Body of pancreas (tissue), 4 donors: ENCODE measurements at regions not wholly inside any gene's neighbourhood (a gene's known extent, or its start where the extent isn't known, plus 50 kb on each side); places are given as distances from the start of the nearest gene placed in this dataset.

Experiments used
- ATAC-seq: fragments of 150-250 bp; one replicate; pipeline ENCODE4 v1.9.1; 2016
- DNase-seq, 4 donors: peaks; one replicate each; pipeline ENCODE4 v3.0.0-alpha.2; 2019
- H3K27ac ChIP-seq, 4 donors: fragments of 200-600 bp; sonication (generic); 1 replicate in 3 of 4; 2 replicates in 1 of 4; pipeline versions ENCODE4 v1.5.1 to v1.6.1; 2016 to 2019; ENCODE audit warnings: mild to moderate bottlenecking in 1 of 4, mixed read lengths in 1 of 4, moderate library complexity in 1 of 4
- H3K27me3 ChIP-seq, 2 donors: fragments of 200-600 bp; sonication (generic); one replicate each; pipeline ENCODE4 v1.6.0; 2016; ENCODE audit warnings: mild to moderate bottlenecking in 1 of 2
- H3K36me3 ChIP-seq, 2 donors: fragments of 200-600 bp; sonication (generic); replicated peaks in 1 of 2; 2 replicates each; pipeline ENCODE4 v1.5.1; 2016; ENCODE audit warnings: low read depth in 2 of 2; ENCODE audit not compliant: insufficient read depth in 1 of 2
- H3K4me1 ChIP-seq: fragments of 200-600 bp; sonication (generic); one replicate; pipeline ENCODE4 v1.6.0; 2016
- H3K4me3 ChIP-seq, 2 donors: fragments of 200-600 bp; sonication (generic); 1 replicate in 1 of 2; 2 replicates in 1 of 2; pipeline ENCODE4 v1.5.1; 2016 to 2019
- H3K9me3 ChIP-seq, 3 donors: fragments of 200-600 bp; sonication (generic); 1 replicate in 2 of 3; 2 replicates in 1 of 3; pipeline ENCODE4 v1.5.1; 2016
- POLR2A ChIP-seq, 3 donors: fragments of 450-650 bp; IDR thresholded peaks; one replicate each; pipeline ENCODE4 v1.6.1; 2016; ENCODE audit warnings: antibody characterized with exemption in 3 of 3, mild to moderate bottlenecking in 2 of 3
- WGBS, 2 donors: methylation state at CpG; one replicate each; pipeline ENCODE4 v1.1.5; 2017; 5-methylcytosine and 5-hydroxymethylcytosine counted together
- intact Hi-C: fragments of 100-400 bp; cut with DNase I; formaldehyde crosslinking; loops from one replicate; pipeline ENCODE4 v1.15.1; 2023
- TF ChIP-seq, protein P1 (sequence below), 7 experiments: fragments of 450-650 bp in 4 of 7; fragments of 200-600 bp in 3 of 7; sonication (generic) in 3 of 7; IDR thresholded peaks; one replicate each; pipeline ENCODE4 v1.5.1; 2016 to 2019; ENCODE audit warnings: antibody characterized with exemption in 7 of 7

- Histone ChIP-seq H3K36me3 (no peaks in the 10 kb centered on the region), H3K27me3 (no peaks in the 10 kb centered on the region), H3K4me3 (no peak overlapping the region), H3K9me3 (no peaks in the 10 kb centered on the region), H3K27ac (no peak overlapping the region), H3K4me1 (no peaks in the 10 kb centered on the region)
- no peak for ATAC-seq
- no peak for TF ChIP-seq POLR2A (IDR thresholded peaks at IDR 0.05)
- TF ChIP-seq, protein P1, sequence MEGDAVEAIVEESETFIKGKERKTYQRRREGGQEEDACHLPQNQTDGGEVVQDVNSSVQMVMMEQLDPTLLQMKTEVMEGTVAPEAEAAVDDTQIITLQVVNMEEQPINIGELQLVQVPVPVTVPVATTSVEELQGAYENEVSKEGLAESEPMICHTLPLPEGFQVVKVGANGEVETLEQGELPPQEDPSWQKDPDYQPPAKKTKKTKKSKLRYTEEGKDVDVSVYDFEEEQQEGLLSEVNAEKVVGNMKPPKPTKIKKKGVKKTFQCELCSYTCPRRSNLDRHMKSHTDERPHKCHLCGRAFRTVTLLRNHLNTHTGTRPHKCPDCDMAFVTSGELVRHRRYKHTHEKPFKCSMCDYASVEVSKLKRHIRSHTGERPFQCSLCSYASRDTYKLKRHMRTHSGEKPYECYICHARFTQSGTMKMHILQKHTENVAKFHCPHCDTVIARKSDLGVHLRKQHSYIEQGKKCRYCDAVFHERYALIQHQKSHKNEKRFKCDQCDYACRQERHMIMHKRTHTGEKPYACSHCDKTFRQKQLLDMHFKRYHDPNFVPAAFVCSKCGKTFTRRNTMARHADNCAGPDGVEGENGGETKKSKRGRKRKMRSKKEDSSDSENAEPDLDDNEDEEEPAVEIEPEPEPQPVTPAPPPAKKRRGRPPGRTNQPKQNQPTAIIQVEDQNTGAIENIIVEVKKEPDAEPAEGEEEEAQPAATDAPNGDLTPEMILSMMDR (IDR thresholded peaks at IDR 0.05), result no peak
- intact Hi-C loops, result no loop called here
- DNase-seq, result no peak
- 42 to 62% methylated on average over 9 of the region's 9 CpGs for WGBS, 2 donors
These were observed 110.7 kb upstream of the CTSC start for GRCh38 chr11:88448131-88448670.

DNA sequence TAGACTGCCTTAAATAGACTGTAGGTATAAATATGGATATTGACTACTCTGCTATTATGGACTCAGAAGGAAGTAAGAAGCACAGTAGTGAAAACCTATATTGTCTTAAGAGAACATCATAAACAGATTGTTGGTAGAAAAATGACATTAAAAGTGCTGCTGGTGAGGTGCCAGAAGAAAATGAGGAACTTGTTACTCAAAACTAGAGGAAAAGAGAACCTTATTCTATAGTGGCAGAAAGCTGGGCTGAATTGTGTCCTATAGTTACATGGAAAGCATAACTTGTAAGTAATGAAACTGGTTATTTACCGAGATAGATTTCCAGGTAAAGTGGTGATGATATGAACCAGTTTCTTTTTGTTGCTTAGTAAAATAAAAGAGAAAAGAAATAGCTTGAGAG lies 109.7 kb upstream of the CTSC start:
- Histone ChIP-seq H3K27me3 (no peaks in the 10 kb centered on the region), H3K4me1 (no peaks in the 10 kb centered on the region), H3K9me3 (no peaks in the 10 kb centered on the region), H3K36me3 (no peaks in the 10 kb centered on the region), H3K27ac (no peak overlapping the region), H3K4me3 (no peak overlapping the region)
- intact Hi-C loops, result no loop called here
- TF ChIP-seq, protein P1 (IDR thresholded peaks at IDR 0.05), result no peak
- no peak for TF ChIP-seq POLR2A (IDR thresholded peaks at IDR 0.05)
- DNase-seq (no peak), ATAC-seq (no peak)
- 50 to 68% methylated on average over 1 of the region's 1 CpG for WGBS, 2 donors

DNA sequence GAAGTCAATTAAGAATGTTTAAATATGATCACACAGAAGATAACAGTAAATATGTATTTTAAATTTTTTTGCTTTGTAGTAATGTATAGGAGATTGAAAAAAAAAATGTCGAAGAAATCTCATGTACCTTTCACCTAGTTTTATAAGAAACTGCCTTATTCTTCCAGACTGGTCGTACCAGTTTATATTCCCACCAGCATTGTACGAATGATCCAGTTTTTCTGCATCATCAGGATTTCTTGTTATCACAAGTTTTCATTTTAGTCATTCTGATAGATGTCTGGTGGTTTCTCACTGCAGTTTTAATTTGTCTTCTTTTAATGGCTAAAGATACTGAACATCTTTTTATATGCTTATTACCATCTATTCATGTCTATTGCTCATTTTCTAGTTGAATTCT lies 101.8 kb upstream of the CTSC start:
- intact Hi-C loops, result no loop called here
- Histone ChIP-seq H3K4me1 (no peaks in the 10 kb centered on the region), H3K36me3 (no peaks in the 10 kb centered on the region), H3K4me3 (no peak overlapping the region), H3K27ac (no peak overlapping the region), H3K27me3 (no peaks in the 10 kb centered on the region), H3K9me3 (no peaks in the 10 kb centered on the region)
- ATAC-seq (no peak), DNase-seq (no peak)
- TF ChIP-seq, protein P1 (IDR thresholded peaks at IDR 0.05), result no peak
- no peak for TF ChIP-seq POLR2A (IDR thresholded peaks at IDR 0.05)
- 45 to 52% methylated on average over 3 of the region's 3 CpGs for WGBS, 2 donors

DNA sequence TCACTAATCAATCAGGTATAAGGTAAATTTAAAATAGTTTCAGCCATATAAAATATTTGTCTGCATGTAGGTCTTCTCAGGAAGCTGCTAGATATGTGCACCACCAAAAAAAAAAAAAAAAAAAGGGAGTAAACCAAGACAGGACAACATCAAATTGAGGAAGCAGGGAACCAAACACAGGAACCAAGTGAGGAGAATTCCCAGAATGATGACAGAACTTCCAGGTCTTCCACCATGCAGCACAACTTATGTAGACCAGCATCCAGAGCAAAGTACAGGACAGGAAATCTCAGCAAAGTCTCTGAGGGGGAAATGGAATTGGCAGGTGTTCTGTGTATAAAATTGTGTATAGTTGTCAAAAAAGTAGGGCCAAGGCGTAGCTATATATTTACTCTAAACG lies 101.2 kb upstream of the CTSC start:
- Histone ChIP-seq H3K27ac (no peak overlapping the region), H3K9me3 (no peaks in the 10 kb centered on the region), H3K36me3 (no peaks in the 10 kb centered on the region), H3K27me3 (no peaks in the 10 kb centered on the region), H3K4me1 (no peaks in the 10 kb centered on the region), H3K4me3 (no peak overlapping the region)
- no peak for DNase-seq
- whole genome bisulfite sequencing, 2 donors, result 45 to 55% methylated on average over 2 of the region's 2 CpGs
- ATAC-seq, result no peak
- intact Hi-C loops, result no loop called here
- TF ChIP-seq POLR2A (IDR thresholded peaks at IDR 0.05), result no peak

DNA sequence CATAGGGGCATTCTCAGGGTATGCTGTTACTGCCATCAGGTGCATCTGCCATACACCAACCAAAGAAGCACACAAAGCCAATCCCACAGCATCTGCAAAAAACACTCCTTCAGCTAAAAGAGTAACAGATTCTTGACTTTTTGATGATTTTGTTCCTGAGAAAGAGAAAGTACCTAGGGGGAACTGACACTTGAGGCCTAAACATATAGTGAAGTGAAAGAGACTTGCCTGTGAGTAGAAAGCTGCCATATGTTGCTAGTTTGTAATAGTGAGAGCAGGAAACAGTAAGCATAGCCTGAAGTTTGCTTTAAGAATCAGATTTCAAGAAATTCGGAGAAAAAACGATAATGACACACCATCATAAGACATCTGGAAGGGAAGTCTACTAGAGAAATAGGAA lies 97.9 kb upstream of the CTSC start:
- DNase-seq (no peak), ATAC-seq (no peak)
- no peaks in the 10 kb centered on the region for H3K36me3 ChIP-seq
- H3K4me3 ChIP-seq, result no peak overlapping the region
- TF ChIP-seq, protein P1 (IDR thresholded peaks at IDR 0.05), result no peak
- TF ChIP-seq POLR2A (IDR thresholded peaks at IDR 0.05), result no peak
- H3K9me3 ChIP-seq, result no peaks in the 10 kb centered on the region
- 74 to 82% methylated on average over 2 of the region's 2 CpGs for WGBS, 2 donors
- intact Hi-C loops, result no loop called here
- no peaks in the 10 kb centered on the region for H3K27me3 ChIP-seq
- no peaks in the 10 kb centered on the region for H3K4me1 ChIP-seq
- no peak overlapping the region for H3K27ac ChIP-seq
